ENCODE measurements at regions not wholly inside any gene's neighbourhood (a gene's known extent, or its start where the extent isn't known, plus 50 kb on each side); places are given as distances from the start of the nearest gene placed in this dataset.

DNA sequence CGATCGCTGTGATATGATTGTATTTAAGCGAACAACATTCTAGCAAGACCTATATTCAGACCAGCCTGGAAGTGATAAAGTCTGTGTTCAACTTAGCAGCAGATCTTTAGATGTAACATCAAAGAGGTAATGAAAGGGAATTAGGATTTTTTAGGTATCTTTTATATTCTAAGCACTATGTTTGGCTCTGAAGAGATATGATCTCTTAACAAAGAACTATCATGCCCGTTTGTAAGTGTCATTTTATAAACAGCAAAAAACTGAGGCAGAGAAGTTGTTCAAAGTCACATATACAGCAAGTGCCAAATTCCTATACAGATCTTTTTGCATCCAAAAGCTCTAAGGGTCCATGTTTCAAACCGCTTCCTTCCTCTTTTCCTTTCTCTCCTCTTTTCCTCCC is 53.0 kb upstream of the TIAM1 start:
- TF ChIP-seq SNAI2 (CRISPR knock-in tag; IDR thresholded peaks at IDR 0.05) (no peak), BACH2 (CRISPR knock-in tag; IDR thresholded peaks at IDR 0.05; ENCODE audit: borderline replicate concordance) (no peak), TOX (CRISPR knock-in tag; IDR thresholded peaks at IDR 0.05; ENCODE audit: borderline replicate concordance) (no peak), ZFP3 (CRISPR knock-in tag; IDR thresholded peaks at IDR 0.05) (no peak), ZNF70 (CRISPR knock-in tag; IDR thresholded peaks at IDR 0.05) (no peak), ARNTL (CRISPR knock-in tag; IDR thresholded peaks at IDR 0.05; ENCODE audit: borderline replicate concordance, low read depth) (no peak), RARB (CRISPR knock-in tag; IDR thresholded peaks at IDR 0.05) (no peak), ZNF565 (CRISPR knock-in tag; conservative IDR thresholded peaks at IDR 0.05; ENCODE audit: low read depth) (no peak), ZNF8 (CRISPR knock-in tag; IDR thresholded peaks at IDR 0.05) (no peak)
- TF ChIP-seq, protein P1, sequence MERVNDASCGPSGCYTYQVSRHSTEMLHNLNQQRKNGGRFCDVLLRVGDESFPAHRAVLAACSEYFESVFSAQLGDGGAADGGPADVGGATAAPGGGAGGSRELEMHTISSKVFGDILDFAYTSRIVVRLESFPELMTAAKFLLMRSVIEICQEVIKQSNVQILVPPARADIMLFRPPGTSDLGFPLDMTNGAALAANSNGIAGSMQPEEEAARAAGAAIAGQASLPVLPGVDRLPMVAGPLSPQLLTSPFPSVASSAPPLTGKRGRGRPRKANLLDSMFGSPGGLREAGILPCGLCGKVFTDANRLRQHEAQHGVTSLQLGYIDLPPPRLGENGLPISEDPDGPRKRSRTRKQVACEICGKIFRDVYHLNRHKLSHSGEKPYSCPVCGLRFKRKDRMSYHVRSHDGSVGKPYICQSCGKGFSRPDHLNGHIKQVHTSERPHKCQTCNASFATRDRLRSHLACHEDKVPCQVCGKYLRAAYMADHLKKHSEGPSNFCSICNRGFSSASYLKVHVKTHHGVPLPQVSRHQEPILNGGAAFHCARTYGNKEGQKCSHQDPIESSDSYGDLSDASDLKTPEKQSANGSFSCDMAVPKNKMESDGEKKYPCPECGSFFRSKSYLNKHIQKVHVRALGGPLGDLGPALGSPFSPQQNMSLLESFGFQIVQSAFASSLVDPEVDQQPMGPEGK (CRISPR knock-in tag; IDR thresholded peaks at IDR 0.05; ENCODE audit: borderline replicate concordance), result no peak
- TF ChIP-seq, protein P2, sequence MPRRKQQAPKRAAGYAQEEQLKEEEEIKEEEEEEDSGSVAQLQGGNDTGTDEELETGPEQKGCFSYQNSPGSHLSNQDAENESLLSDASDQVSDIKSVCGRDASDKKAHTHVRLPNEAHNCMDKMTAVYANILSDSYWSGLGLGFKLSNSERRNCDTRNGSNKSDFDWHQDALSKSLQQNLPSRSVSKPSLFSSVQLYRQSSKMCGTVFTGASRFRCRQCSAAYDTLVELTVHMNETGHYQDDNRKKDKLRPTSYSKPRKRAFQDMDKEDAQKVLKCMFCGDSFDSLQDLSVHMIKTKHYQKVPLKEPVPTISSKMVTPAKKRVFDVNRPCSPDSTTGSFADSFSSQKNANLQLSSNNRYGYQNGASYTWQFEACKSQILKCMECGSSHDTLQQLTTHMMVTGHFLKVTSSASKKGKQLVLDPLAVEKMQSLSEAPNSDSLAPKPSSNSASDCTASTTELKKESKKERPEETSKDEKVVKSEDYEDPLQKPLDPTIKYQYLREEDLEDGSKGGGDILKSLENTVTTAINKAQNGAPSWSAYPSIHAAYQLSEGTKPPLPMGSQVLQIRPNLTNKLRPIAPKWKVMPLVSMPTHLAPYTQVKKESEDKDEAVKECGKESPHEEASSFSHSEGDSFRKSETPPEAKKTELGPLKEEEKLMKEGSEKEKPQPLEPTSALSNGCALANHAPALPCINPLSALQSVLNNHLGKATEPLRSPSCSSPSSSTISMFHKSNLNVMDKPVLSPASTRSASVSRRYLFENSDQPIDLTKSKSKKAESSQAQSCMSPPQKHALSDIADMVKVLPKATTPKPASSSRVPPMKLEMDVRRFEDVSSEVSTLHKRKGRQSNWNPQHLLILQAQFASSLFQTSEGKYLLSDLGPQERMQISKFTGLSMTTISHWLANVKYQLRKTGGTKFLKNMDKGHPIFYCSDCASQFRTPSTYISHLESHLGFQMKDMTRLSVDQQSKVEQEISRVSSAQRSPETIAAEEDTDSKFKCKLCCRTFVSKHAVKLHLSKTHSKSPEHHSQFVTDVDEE (CRISPR knock-in tag; IDR thresholded peaks at IDR 0.05), result no peak

Data from SK-N-SH treated with all-trans-retinoic acid at 6 μM for 48 hours (cell line).